Suprapubic skin (tissue), 4 donors: ENCODE measurements at regions not wholly inside any gene's neighbourhood (a gene's known extent, or its start where the extent isn't known, plus 50 kb on each side); places are given as distances from the start of the nearest gene placed in this dataset.

Experiments
- EP300 ChIP-seq: sonication (generic); formaldehyde crosslinking; IDR thresholded peaks from one replicate; pipeline ENCODE4 v1.6.1; 2017; ENCODE audit warnings: antibody characterized with exemption
- POLR2A ChIP-seq, 2 donors: fragments of 450-650 bp; IDR thresholded peaks; one replicate each; pipeline ENCODE4 v1.6.1; 2017; ENCODE audit warnings: antibody characterized with exemption in 2 of 2, mild to moderate bottlenecking in 2 of 2, moderate library complexity in 2 of 2
- POLR2AphosphoS5 ChIP-seq, 3 donors: sonication (generic); formaldehyde crosslinking; IDR thresholded peaks; one replicate each; pipeline ENCODE4 v1.6.1; 2017; ENCODE audit warnings: antibody characterized with exemption in 3 of 3
- TF ChIP-seq, protein P1 (sequence below), 2 donors: fragments of 200-600 bp in 1 of 2; fragments of 450-650 bp in 1 of 2; sonication (generic) in 1 of 2; IDR thresholded peaks; one replicate each; pipeline ENCODE4 v1.5.1; 2016 to 2019; ENCODE audit warnings: antibody characterized with exemption in 2 of 2, mild to moderate bottlenecking in 1 of 2, moderate library complexity in 1 of 2

DNA sequence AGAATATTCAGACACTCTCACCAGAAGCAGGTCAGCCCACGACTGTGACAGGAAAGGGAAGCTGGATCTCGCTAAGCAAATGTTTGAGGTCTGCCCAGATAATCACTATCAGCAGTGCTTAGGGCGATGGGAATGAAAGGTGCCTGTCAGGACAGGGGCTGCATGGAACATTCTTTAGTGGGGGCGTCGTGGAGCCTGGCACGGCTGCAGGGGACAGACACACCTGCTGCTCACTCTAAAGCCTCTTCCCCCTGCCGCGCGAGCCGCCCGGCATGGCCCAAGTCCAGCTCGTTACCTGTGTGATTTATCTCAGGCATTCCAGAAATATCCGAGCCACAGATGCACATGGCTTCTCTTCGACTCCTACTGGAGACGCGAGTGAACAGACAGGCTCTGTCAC, 235.5 kb downstream of the GLRX3 start:
- TF ChIP-seq, protein P1, sequence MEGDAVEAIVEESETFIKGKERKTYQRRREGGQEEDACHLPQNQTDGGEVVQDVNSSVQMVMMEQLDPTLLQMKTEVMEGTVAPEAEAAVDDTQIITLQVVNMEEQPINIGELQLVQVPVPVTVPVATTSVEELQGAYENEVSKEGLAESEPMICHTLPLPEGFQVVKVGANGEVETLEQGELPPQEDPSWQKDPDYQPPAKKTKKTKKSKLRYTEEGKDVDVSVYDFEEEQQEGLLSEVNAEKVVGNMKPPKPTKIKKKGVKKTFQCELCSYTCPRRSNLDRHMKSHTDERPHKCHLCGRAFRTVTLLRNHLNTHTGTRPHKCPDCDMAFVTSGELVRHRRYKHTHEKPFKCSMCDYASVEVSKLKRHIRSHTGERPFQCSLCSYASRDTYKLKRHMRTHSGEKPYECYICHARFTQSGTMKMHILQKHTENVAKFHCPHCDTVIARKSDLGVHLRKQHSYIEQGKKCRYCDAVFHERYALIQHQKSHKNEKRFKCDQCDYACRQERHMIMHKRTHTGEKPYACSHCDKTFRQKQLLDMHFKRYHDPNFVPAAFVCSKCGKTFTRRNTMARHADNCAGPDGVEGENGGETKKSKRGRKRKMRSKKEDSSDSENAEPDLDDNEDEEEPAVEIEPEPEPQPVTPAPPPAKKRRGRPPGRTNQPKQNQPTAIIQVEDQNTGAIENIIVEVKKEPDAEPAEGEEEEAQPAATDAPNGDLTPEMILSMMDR (IDR thresholded peaks at IDR 0.05), result no peak
- TF ChIP-seq POLR2A (IDR thresholded peaks at IDR 0.05) (no peak), POLR2AphosphoS5 (IDR thresholded peaks at IDR 0.05) (no peak), EP300 (no peak)
